RWPE1 (cell line): ENCODE measurements at regions not wholly inside any gene's neighbourhood (a gene's known extent, or its start where the extent isn't known, plus 50 kb on each side); places are given as distances from the start of the nearest gene placed in this dataset.

ENCODE experiments used
- CTCF ChIA-PET: fragments of 350-600 bp; sonication (Branson Sonifier 250); formaldehyde crosslinking; extraction: SDS; loops from one replicate; lab custom pipeline; 2021; lab: Yijun Ruan, JAX
- POLR2A ChIA-PET: fragments of 400-600 bp; formaldehyde crosslinking; extraction: SDS; loops from one replicate; lab custom pipeline; 2020; ENCODE audit warnings: antibody characterized with exemption; ENCODE audit not compliant: low non-redundant PET; lab: Yijun Ruan, JAX
- DNase-seq: peaks from one replicate; pipeline ENCODE4 v3.0.0; 2012; ENCODE audit warnings: low spot score
- H3K27ac ChIP-seq: fragments of 450-650 bp; 2 replicates; pipeline ENCODE4 v1.5.1; 2017
- TF ChIP-seq, protein P1 (sequence below): fragments of 450-650 bp; conservative IDR thresholded peaks from 2 replicates; pipeline ENCODE4 v1.5.1; 2017; ENCODE audit warnings: low read depth, mild to moderate bottlenecking

DNA sequence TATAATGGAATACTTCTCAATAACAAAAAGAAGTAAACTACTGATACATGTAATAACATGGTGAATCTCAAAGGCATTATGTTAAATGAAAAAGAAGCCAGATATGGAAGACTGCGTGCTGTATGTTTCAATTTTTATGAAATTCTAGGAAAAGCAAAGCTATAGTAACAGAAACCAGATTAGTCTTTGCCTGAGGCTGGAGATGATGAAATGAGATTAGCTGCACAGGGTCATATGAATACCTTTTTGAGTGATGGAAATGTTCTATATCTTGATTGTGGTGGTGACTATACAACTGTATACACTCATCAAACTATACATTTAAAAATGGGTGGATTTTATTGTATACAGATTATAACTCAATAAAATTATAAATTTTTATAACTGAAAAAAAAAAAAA is 113.5 kb downstream of the TMEM30B start:
- TF ChIP-seq, protein P1, sequence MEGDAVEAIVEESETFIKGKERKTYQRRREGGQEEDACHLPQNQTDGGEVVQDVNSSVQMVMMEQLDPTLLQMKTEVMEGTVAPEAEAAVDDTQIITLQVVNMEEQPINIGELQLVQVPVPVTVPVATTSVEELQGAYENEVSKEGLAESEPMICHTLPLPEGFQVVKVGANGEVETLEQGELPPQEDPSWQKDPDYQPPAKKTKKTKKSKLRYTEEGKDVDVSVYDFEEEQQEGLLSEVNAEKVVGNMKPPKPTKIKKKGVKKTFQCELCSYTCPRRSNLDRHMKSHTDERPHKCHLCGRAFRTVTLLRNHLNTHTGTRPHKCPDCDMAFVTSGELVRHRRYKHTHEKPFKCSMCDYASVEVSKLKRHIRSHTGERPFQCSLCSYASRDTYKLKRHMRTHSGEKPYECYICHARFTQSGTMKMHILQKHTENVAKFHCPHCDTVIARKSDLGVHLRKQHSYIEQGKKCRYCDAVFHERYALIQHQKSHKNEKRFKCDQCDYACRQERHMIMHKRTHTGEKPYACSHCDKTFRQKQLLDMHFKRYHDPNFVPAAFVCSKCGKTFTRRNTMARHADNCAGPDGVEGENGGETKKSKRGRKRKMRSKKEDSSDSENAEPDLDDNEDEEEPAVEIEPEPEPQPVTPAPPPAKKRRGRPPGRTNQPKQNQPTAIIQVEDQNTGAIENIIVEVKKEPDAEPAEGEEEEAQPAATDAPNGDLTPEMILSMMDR: no peak
- no peak overlapping the region for H3K27ac ChIP-seq
- ChIA-PET CTCF (interaction anchor here (0.6 kb wide), 1 partner anchor 49 kb away, joined by 3 read pairs; no protein-coding TSS in a partner anchor), POLR2A (no interaction called here)
- no peak for DNase-seq

DNA sequence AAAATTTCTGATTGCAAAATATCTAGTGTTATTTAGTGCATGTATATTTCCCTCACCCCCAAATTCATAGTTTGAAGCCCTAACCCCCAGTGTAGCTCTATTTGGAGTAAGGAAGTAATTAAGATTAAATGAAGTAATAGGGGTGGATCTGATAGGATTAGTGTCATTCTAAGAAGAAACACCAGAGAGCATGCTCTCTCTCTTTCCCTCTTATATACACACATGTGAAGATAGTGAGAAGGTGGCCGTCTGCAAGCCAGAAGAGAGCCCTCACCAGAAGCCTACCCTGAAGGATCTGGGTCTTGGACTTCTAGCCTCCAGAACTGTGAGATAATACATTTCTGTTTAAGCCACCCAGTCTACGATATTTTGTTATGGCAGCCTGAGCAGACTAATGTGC is 120.3 kb downstream of the TMEM30B start:
- H3K27ac ChIP-seq: no peak overlapping the region
- TF ChIP-seq, protein P1: no peak
- CTCF ChIA-PET: no interaction called here
- no peak for DNase-seq
- POLR2A ChIA-PET: no interaction called here

DNA sequence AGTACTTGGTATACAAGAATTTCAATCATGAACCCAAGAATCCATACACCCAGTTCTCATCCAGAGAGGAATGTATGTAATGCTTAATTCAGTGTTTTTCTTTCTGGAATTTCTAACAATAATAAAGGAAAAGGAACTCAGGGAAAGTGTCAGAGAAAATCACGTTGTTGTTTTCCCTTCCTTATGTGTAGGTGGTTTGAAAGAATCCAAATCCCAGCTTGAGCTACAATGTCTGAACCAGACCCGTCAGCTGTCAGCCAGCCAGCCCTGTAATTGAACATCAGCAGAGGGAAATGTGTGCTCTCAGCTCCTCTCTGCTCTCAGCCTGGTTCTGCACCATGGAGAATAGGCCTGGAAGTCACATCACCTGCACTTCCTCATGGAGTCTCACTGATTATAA is 126.5 kb downstream of the TMEM30B start:
- CTCF ChIA-PET: no interaction called here
- no peak for DNase-seq
- POLR2A ChIA-PET: no interaction called here
- TF ChIP-seq, protein P1: no peak
- no peak overlapping the region for H3K27ac ChIP-seq

- no peak for DNase-seq
- TF ChIP-seq, protein P1: no peak
- POLR2A ChIA-PET: no interaction called here
- CTCF ChIA-PET: no interaction called here
- no peak overlapping the region for H3K27ac ChIP-seq
These were observed 127.1 kb downstream of the TMEM30B start for GRCh38 chr14:61153914-61154545.

- POLR2A ChIA-PET: no interaction called here
- TF ChIP-seq, protein P1: no peak
- H3K27ac ChIP-seq: no peak overlapping the region
- CTCF ChIA-PET: interaction anchor here (0.7 kb wide), 1 partner anchor 45 kb away, joined by 4 read pairs; no protein-coding TSS in a partner anchor
- DNase-seq: no peak
These were observed 127.7 kb downstream of the TMEM30B start for GRCh38 chr14:61153431-61153830.

DNA sequence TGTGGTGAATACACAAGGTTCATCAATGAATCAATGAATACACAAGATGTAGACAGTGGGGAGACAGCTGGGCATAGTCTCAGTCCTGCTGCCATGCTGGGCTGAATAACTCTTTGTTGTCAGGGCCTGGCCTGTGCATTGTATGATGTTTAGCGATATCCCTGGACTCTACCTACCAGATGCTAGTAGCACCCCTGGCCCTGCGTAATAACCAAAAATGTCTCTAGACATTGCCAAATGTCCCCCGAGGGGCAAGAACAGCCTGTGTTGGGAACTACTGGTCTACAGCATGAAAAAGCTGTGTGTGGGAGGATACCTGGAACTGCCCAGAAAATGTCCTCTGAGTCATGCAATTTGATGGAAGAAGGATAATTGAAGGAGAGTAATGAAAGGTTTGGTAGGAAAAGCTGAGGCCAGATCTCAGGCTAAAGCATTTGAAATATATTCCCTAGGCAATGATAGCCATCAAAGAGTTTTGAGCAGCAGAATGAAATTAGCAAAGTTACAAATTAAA is 128.2 kb downstream of the TMEM30B start:
- ChIA-PET CTCF (interaction anchor here (0.7 to 1.1 kb wide), 2 partner anchors 44 to 143 kb away, joined by 3 to 4 read pairs; no protein-coding TSS in a partner anchor), POLR2A (no interaction called here)
- DNase-seq: no peak
- TF ChIP-seq, protein P1: no peak
- H3K27ac ChIP-seq: no peak overlapping the region
